ENCODE measurements at regions not wholly inside any gene's neighbourhood (a gene's known extent, or its start where the extent isn't known, plus 50 kb on each side); places are given as distances from the start of the nearest gene placed in this dataset.

DNA sequence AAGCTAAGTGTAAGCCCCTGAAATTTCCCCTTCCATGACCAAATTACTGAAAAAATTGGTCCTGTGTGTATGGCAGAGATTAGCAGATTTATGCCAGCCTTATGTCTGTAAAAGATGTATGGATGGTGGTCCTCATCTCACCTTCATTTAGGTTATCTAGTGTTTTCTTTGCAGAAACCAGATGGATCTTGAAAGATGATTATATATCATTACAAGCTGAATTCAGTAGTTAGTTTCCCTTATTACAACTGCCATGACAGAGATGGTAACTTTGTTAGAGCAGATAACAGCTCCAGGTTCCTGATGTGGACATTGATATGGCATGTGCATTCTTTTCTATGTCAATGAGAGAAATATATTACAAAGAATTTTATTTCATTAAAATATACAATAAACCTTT lies 1403.2 kb upstream of the CDH6 start:
- DNase-seq, result no peak

DNA sequence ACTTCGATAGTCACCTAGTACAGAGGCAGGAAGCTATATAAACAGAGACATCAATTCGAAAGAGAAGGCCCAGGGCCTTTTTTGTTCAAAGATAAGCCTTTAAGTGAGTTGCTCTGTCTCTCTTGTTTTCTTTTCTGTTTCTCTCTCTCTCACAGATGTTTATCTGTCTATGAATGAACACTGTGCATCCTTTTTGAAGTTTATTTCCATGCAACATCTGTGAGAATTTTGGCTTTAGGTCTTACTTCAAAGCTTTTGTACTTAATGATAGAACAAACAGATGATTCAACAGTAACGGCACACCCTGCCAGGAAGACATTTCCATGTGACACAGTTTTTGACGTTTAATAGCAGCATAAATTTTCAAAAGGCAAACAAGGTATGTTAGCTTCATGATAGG lies 1413.1 kb upstream of the CDH6 start:
- DNase-seq, result no peak

DNA sequence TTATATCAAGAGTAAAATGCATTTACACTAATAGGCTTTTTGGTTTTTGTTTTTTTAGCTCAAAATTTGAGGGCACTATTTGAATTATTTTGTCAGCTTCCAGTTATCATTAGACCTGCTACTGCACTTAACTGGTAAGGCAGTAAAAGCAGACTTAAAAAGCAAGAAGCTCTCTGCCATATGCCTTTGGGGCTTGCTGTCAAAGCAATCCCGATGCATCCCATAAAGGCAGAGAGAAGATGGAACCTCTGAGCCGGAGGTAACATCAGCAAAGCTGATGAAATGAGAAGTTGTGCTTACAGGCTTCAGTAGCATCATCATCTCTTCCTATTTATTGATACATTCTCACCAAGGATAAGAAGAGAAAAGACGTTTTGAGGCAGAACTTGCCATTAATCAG lies 1414.3 kb upstream of the CDH6 start:
- DNase-seq, result no peak

DNA sequence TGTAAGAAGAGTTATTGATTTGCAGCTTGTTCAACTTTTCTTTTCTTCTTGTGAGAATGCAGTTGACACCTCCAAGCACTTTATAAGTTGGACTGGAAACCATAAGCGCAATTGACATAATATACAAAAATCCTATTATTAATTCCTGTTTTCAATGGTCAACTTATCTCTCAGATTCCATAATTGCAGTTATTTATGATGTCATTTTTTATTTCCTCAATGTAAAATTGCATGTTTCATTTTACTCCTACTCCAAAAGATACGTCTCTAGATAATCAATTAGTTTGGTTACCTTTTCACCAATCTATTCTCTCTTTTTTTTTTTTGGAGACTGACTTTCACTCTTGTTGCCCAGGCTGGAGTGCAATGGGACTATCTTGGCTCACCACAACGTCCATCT lies 1416.1 kb upstream of the CDH6 start:
- no peak for DNase-seq

DNA sequence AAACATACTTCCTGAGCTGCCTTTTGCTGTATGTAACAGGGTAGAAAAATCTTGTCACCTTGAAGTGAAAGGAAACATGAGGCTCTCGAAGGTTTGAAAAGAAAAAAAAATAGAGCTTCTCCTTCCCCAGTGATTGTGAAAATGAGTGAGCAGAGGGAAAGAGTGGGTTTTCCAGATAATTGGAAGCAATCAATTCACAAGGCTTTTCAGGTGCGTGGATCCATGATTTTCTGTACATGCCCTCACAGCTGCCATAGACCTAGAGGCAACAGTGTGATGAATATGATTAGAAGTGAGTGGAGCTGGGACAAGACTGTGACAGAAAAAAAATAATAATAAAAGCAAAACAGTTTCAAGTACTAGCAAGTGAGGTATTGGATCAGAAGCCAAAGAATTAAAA lies 1422.5 kb upstream of the CDH6 start:
- no peak for DNase-seq

DNA sequence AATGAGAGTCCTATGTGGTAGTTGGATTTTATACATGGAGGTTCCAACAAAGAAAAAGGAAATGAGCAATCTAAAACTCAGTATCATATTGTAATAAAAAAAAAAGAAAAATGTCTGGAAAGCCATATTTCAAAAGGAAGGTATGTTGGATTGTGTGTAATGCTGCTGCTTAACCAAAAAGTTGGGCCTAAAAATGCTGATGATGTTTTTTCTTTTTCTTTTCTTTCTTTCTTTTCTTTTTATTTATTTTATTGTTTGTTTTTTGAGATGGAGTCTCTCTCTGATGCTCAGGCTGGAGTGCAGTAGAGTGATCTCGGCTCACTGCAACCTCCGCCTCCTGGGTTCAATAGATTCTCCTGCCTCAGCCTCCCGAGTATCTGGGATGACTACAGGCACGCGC lies 1424.0 kb upstream of the CDH6 start:
- no peak for DNase-seq

DNA sequence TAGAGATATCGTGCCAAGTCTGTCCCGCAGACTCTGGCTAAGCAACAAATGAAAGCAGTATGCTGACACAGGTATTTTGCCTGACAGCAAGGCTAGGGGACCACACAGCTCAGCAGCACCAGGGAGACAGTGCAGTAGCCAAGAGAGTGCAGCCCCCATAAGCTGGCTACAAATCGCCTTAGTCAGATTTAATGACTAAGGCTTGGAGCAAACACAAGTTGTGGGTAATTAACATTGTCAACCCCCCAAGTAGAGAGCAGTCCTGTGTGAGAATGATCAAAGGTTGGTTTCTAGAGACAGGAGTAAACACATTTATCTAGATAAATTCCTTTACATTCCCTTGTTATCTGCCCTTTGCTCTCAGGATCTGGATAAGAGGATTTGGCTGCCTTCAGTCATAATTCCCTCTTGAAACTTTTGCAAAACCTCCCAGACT lies 1434.5 kb upstream of the CDH6 start:
- no peak for DNase-seq

DNA sequence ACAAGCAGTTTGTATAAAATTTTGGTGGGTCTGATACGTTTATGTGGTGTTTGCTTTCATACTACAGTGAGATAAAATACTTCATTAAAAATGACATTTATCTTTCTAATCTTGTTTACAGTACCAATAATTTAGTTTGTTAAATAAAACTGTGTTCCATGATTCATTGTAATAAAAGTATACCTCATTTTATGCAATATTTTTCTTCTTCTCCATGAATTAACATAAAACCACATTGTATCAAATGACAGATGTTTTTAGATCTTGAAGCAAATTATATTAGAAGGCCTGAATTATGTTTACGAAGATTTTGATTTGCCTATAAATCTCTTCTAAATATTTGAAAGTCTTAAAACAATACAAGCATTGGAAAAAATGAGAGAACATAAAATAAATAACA lies 1443.0 kb upstream of the CDH6 start:
- no peak for DNase-seq

DNA sequence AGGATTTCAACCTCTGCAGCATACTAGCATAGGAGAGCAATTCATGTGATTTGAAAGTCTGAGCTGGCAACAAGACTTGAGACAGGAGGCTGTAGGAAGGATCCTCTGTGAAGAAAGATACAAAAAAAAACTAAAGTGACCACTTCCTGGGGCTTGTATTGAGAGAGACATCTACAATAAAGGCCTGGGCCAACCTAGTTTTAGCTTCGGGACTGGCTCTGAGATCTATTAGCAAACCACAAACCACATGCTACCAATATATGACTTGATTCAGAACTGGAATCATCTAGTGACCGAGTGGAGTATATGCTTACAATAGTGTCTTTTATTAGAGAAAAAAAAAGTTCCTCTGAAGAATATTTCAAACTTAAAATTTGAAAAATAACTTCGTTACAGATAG lies 1448.9 kb upstream of the CDH6 start:
- no peak for DNase-seq

DNA sequence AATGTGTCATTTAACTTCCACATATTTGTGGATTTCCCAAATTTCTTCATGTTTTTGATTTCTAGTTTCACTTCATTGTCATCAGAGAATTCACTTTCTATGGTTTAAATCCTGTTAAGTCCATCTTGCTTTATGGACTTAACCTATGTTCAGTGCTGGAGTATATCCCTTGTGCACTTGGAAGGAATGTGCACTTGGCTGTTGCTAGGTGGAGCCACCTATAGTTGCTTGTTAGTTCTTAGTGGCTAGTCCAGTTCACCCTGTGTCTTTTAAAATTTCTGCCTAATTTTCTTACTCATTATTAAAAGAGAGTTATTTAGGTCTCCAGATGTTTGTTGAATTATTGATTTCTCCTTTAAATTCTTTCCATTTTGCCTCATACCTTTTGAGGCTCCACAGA lies 1472.5 kb upstream of the CDH6 start:
- DNase-seq, result no peak

DNA sequence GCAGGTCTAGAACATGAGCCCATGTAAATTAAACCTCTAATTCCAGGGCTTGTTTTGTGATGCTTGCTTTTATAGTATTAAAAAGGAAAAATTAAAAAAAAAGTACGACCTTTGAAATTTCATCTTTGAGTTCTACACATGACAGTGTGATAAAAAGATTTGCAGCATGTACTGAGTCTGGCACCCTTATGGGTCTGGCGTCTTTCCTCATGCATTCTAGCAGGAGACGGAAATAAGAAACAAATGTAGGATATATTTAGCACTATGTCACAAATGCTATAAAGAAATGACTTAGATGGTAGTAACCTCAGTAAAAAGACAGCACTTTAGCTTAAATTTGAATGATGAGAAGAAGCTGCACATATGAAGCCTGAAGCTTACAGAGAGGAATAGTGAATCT lies 1474.3 kb upstream of the CDH6 start:
- DNase-seq, result no peak

DNA sequence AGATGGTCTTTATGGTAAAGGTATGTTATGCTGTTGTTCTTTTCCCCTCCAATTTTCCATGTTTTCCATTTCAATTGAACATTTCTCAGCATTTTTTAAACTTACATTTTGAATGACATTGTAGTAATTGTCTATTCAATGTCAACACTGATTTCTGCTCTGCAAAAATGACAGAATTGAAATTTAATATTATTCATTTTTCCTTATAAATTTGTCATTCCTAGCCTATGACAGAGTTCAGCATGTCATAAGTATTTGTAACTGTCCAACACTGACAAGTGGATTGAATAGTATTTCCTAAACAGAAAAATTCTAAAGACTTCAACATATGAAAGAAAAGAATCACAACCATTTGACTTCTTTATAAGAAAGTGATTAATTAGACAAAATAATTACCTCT lies 1478.3 kb upstream of the CDH6 start:
- no peak for DNase-seq

DNA sequence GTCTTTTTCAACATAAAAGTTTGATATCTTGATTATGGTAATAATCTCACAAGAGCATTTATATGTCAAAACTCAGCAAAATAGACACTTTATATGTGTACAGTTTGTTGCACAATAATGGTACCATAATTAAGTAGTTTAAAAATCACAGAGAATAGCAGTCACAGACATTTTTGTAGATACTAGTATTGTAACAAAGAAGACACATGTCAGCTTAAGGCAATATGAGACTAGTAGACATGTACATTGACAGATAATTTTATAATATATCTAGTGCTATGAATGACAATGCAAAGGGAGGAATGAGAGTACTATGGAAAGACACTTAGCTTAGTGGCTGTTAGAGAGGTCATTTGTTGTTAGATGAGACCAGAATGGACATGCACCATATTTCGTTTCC lies 1490.6 kb upstream of the CDH6 start:
- no peak for DNase-seq

DNA sequence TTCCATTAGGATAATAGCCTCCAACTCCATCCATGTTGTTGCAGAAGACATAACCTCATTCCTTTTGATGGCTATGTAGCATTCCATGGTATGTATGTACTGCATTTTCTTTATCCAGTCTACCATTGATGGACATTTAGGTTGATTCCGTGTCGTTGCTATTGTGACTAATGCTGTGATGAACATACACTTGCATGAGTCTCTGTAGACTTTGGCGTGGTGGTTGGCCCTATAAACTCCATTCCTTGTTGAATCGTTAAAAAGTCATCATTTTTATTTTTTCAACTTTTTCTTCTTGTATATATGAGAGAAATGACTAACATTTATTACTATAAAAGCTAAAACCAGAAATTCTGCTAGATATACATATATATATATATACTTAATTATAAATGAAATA lies 1491.9 kb upstream of the CDH6 start:
- no peak for DNase-seq

DNA sequence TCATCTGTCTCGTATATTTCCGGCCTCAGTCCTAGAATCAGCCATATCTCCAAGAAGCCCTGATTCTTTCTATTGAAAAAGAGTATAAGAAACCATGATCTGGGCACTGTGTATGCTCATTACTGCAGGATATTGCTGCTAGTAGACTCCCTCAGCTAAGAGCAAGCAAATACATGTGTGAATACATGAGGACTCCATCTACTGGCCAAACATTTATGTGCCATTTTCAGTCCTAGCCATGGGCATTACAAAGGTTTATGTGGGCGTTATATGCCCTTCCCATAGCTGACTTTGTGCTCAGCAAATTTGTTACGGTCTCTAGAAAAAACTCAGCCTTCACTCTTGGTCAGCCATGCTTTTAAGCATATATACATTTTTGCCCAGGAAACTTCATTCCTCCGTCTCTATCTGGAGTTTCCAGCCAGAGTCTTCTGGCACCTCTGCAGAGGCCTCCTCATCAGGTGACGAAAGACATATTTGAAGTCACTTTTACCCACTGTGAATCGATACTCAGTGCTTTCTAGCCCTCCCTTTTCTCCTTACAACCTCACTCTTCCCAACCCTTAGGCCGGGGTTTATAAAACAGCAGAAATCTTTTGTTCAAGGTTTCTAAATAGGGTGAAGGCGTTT lies 1495.6 kb upstream of the CDH6 start:
- peak; percentile 10 for DNase-seq

DNA sequence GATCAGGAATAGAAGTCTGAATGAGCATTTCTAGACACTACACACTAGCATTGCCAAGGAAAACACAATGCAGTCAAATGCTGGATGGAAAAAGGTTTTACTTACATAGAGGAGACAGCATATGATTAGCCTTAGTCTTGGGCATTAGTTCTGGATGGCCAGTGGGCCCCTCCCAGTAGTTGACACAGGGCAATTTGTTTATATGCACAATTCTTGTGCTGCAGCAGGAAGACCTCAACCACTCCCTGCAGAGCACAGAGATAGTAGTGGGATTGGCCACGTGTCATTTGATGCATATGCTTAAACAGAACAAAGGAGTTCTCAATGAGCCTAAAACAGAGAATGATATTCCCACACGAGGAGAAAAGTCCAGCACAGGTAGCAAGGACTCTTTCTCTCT lies 1496.2 kb upstream of the CDH6 start:
- DNase-seq, result no peak

DNA sequence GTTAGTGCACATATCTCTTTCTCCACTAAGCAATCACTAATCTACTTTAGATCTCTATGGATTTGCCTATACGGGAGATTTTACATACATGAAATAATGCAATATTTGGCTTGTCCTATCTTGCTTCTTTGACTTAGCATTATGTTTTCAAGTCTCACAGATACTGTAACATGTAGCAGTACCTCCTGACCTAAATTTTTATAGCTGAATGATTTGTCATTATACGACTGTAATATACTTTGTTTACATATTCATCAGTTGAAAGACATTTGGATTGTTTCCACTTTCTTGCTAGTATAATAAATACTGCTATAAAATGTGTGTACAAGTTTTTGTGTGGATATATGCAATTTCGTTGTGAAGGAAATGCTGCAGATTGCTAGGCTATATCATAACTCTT lies 1520.8 kb upstream of the CDH6 start:
- DNase-seq, result no peak

DNA sequence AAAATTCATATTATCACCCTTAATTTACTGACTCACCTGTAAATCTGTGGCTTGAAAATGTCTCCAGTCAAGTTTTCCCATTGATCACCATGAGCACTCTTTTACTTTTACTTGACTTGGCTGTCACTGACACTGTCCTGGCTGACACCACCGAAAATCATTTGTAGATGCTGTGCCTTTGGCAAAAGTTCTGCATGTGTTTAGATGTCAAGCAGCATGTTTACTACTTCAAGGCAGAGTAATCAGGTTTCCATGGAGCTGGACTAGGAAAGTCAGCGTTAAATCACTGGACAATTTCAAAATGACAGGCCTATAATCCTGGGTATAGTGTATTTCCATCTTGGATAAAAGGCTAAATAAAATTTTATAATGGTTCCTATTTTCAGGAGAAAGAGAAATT lies 1530.6 kb upstream of the CDH6 start:
- no peak for DNase-seq

DNA sequence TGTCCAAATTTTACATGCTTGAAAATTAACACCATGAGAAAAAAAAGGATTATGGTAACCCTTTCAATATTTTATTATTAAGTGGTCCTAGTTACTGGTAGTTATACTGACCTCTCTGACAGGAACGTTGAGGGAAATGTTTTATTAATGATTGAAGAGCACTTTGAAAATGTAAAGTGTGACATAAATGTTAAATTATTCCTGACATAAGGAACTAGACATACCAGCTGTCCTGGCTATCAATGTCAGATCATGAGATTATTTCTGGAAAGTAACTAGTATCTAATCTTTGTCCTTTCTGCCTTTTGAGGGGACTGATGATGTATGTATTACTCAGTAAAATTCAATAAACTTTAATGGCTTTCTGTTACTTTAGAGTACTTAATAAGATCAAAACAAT lies 1538.5 kb upstream of the CDH6 start:
- DNase-seq, result no peak

DNA sequence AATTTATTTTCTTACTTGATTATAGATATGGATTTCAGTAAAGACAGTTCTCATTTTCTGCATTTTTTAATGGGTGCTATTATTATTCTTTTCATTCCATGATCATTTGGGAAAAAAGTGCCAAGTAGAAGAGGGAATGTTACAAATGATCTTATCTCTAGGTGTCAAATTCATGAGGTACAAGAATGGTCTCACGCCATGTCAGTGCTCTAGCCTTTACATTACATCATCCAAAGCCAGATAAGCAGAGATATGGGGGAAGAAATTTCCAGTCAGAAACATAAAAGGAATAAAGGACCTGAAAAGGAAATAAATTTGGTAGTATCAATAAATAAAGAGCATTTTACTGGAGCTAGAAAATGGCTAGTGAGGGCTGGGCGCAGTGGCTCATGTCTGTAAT lies 1544.2 kb upstream of the CDH6 start:
- DNase-seq, result no peak

DNA sequence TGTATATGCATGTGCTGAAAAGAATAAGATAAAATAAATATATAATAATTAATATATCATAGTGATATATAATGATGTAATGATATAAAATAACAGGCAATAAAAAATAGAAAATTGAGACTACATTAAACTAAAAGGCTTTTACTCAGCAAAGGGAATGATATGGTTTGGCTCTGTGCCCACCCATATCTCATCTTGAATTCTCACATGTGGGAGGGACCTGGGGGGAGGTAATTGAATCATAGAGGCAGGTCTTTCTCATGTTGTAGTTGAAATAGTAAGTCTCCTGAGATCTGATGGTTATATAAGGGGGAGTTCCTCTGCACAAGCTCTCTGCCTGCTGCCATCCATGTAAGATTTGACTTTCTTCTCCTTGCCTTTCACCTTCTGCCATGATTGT lies 1550.9 kb upstream of the CDH6 start:
- no peak for DNase-seq

DNA sequence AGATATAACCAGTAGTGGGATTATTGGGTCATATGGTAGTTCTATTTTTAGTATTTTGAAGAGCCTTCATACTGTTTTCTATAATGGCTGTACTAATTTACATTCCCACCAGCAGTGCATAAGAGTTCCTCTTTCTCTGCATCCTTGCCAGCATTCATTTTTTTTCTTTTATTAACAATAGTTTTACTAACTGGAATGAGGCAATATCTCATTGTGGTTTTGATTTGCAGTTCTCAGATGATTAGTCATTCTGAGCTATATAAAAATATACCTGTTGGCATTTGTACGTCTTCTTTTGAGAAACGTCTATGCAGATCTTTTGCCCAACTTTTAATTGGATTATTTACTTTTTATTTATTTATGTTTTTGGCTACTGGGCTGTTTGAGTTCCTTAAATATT lies 1579.3 kb upstream of the CDH6 start:
- DNase-seq, result no peak

DNA sequence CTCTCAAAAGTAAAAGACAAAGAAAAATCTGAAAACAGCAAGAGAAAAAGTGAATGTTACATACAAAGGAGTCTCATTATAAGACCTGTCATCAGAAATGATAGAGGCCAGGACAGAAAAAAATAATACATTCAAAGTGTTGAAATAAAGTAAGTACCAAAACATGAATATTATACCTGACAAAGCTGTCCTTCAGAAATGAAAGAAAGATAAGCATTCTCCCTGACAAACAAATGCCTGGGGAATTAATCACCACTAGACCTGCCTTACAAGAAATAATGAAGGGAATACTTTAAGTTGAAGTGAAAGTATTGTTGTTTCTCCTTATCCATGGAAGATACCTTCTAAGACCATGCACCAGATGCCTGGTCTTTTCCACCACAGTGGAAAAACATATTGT lies 1605.2 kb upstream of the CDH6 start:
- DNase-seq, result no peak

DNA sequence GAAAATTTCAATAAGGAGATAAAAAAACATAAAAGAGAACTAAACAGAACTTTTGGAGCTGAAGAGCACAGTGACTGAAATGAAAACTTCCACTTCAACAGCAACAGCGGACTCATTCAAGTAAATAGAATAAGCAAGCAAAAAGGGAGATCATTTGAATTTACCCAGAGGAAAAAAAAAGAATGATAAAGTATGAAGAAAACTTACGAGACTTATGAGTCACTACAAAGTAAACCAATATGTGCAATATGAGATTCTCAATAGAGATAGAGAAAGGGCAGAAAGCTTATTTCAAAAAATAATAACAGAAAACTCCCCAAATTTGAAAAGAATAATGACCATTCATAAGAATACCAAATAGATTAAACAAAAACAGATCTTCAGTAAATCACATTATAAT lies 1605.7 kb upstream of the CDH6 start:
- DNase-seq, result no peak

DNA sequence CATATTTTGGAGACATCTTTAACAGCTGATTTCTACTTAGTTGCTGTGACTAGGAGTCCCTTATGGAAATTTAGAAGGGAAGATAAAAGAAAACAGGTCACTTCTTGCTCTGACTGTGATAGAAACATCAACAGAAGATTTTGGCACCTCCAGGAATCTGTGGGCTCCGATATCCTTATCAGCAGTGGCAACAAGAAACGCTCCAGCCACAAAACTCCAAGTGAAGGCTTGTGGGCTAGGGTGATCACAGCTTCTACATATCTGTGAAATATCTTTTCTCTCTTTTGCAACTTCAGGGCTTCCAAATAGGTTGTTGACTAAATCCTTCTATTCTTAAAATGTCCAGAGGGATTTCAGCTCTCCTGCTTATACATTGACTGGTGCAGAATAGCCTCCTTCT lies 1625.5 kb upstream of the CDH6 start:
- no peak for DNase-seq

DNA sequence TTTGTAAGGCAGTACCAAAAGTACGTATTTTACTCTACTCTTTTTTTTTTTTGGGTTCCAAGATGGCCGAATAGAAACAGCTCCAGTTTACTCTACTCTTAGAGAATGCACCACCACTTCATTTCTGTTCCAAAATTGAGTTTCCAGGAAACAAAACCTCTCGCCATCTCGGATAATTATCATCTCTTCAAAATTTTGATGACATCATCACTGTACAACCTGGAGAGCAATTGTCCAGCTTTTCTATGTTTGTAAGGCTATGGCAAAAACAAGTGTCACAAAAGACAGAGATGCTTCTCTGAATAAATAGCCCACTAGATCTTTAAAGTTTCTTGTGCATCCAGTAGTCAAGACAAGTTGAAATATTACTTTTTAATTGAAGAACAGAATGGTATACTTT lies 1631.9 kb upstream of the CDH6 start:
- no peak for DNase-seq

All from NCI-H2171 treated with DMSO at 0.1 percent for 48 hours (cell line).